ENCODE measurements at regions not wholly inside any gene's neighbourhood (a gene's known extent, or its start where the extent isn't known, plus 50 kb on each side); places are given as distances from the start of the nearest gene placed in this dataset.

GRCh38 chr1:68930101-68930500 lies 433.2 kb upstream of the DEPDC1 start:
- no peak for TF ChIP-seq CTCF (IDR thresholded peaks at IDR 0.05)

- no peak for TF ChIP-seq CTCF (IDR thresholded peaks at IDR 0.05)
Measured at GRCh38 chr1:68936530-68936929, 439.6 kb upstream of the DEPDC1 start.

- TF ChIP-seq CTCF (IDR thresholded peaks at IDR 0.05): no peak
Measured at GRCh38 chr1:68938051-68938666, 441.3 kb upstream of the DEPDC1 start.

- no peak for TF ChIP-seq CTCF (IDR thresholded peaks at IDR 0.05)
Measured at GRCh38 chr1:68950036-68950435, 453.2 kb upstream of the DEPDC1 start.

GRCh38 chr1:68953311-68953710 lies 456.4 kb upstream of the DEPDC1 start:
- TF ChIP-seq CTCF (IDR thresholded peaks at IDR 0.05): no peak

- no peak for TF ChIP-seq CTCF (IDR thresholded peaks at IDR 0.05)
Measured at GRCh38 chr1:68954841-68955240, 458.0 kb upstream of the DEPDC1 start.

- TF ChIP-seq CTCF (IDR thresholded peaks at IDR 0.05): no peak
Measured at GRCh38 chr1:68955424-68955823, 458.5 kb upstream of the DEPDC1 start.

- TF ChIP-seq CTCF (IDR thresholded peaks at IDR 0.05): no peak
Measured at GRCh38 chr1:68958958-68959357, 462.1 kb upstream of the DEPDC1 start.
